ENCODE measurements at regions not wholly inside any gene's neighbourhood (a gene's known extent, or its start where the extent isn't known, plus 50 kb on each side); places are given as distances from the start of the nearest gene placed in this dataset.

DNA sequence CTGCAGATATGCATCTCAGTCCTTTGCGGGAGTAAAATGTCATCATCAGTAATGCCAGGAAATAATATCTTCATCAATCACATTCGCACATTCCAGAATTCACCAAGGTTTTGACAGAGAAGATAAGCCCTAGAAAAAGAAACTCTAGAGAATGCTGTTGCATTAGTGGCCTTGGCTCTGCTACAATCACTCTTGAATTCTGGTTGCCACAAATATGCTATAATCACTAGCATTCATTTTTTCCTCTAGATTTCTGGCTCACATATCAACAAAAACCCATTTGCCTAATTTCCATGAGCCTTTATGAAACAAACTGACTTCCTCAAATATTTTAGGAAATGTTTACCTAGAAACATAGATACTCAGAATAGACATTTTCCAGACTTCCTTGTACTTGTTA lies 653.4 kb downstream of the ANXA1 start:
- DNase-seq = no peak

DNA sequence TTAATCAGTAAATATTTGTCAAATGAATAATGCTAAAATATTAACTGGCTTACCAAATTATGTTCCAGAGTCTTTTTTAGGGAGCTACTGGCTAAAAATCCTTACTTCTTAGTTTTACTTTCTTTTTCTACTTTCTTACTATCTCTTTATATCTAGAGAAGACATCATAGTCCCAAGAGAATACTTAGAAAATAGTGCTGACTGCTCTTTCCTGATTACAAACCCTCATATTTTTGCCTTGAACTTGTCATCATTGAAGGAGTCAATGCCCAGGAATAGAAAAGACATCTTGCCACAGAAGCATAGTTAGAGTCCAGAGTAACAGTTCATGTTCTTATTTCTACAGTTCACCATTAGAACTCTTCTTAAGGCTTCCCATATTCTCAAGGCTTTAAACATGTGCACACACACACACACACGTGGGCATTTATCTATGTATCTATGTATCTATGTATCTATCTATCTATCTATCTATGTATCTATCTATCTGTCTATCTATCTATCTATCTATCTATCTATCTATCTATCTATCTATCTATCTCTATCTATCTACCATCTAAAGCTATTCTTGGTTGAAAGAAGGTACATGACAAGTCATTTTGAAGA lies 654.3 kb downstream of the ANXA1 start:
- no peak for DNase-seq

- no peak for DNase-seq
Observed at GRCh38 chr9:73806876-73807275, 655.2 kb downstream of the ANXA1 start.

- no peak for DNase-seq
Observed at GRCh38 chr9:73807952-73808351, 656.3 kb downstream of the ANXA1 start.

GRCh38 chr9:73810585-73811215 lies 659.0 kb downstream of the ANXA1 start:
- DNase-seq = no peak

- no peak for DNase-seq
Observed at GRCh38 chr9:73813546-73813945, 661.9 kb downstream of the ANXA1 start.

GRCh38 chr9:73816905-73817304 lies 665.2 kb downstream of the ANXA1 start:
- no peak for DNase-seq

GRCh38 chr9:73824671-73825070 lies 672.5 kb upstream of the RORB start:
- DNase-seq = no peak

- DNase-seq = no peak
Observed at GRCh38 chr9:73838871-73839270, 658.3 kb upstream of the RORB start.

- no peak for DNase-seq
Observed at GRCh38 chr9:73839471-73839870, 657.7 kb upstream of the RORB start.

DNA sequence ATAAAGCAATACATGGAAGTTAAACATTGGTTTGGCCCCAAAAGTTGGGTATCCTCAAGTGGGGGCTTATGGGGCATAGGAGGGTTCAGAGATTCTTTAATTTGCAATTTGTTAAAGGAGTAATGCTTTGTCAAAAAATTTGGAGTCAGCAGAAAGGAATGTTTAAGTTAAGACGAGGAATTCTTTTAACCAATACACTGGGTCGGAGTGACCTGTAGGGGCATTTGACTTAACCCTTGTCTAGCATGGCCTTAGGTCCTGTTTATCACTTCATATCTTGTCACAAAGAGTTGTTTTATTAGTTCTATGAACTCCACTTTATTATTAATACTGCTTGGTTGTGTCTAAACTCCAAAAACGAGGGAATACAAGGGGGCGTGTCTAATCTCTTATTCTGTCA lies 656.1 kb upstream of the RORB start:
- no peak for DNase-seq

DNA sequence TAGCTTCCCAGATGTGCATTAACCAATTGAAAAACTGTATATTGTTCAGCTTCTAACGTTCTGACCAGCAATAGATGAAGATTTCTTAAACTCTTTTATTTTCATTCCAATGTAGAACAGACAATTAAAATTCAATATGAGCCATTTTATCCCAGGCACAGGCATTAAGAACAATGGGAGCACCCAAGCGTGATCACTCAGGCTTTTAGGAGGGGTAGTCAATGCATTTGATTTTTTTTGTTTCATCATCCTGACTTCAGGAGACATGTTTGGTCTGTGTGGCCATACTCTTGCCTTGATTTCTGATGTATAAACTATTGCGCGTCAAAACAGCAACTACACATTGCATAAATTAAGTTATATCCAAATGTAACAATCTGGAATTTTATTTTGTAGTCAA lies 653.0 kb upstream of the RORB start:
- DNase-seq = no peak

DNA sequence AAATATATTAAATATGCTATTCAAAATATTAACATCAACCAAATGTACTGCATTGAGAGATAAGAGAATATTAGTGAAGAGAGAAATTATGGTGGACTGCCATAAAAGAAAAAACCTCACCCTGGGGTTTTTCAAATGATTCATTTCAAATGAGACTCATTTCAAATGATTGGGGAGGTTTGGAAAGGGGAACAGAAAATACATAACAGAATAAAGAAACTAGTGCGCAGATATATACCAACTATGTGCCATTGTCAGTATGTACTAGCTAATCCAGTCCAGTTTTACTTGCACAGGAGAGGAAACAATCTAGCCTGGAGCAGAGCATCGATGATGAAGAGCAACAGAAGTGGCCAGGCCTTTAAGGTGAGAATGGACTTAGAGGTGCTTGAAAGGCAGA lies 651.6 kb upstream of the RORB start:
- DNase-seq = no peak

DNA sequence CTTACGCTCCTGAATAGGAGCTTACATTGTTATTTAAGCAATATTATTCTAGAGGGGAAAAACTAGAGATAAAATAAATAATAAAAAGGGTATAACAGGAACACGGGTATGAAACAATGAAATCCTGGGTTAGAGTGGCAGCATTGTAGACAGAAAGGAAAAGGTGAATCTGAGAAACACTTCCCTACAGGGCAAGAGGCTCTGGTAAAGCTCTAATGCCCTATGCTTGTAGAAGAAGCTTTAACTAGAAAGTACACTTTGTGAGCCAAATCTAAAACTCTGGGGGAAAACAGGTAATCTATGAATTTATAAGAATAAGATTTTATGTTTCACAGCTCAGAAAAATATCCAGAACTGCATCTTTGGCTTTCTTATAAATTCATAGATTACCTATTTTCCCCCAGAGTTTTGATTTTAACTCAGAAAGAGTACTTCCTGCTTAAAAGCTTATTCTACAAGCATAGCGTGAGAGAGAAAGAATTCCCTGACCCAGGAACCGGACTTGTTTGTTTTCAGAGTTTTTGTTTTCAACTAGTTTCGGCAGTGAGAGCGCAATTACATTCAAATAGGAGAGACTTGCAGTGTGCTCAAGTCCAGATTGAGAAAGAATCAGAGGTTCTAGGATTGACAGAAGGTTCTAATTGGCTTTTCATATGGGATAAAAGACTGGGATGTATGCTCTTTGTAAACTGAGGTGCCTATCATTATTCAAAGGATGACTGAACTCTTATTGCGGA lies 651.0 kb upstream of the RORB start:
- no peak for DNase-seq

DNA sequence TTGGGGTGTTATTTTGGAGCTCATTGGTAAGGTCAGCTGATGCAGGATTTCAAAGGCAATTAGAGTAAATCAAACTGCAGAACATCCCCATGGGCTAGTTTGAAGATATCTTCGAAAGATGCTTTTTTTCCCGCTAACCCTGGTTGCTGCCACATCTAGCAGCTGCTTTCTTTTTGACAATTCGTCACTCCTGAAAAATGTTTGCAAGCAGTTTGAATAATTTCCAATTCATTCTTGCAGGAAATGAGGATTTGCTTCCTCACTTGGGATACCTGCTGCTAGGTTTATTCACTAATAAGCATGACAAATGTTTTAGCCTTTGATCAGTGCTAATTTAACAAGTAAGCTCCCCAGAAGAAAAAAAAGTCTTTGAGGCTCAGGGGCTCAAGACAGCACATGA lies 649.6 kb upstream of the RORB start:
- DNase-seq = no peak

DNA sequence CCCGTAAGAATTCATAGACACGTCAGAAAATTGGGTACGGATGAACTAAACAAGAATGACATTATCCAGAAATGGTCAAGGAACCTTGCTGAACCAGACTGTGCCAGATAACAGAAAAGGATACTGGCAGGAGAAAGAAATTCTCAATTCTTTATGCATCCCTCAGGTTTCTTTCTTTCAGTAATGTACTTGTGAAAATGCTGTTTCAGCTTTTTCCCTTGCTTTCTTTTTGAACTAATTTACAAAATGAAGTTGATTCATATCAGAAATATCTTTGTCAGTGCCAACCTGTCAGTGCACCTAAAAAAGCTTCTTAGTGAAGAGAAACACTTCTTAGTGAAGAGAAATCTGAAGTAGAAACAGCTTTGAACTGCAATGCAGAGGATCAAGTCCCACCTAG lies 643.6 kb upstream of the RORB start:
- no peak for DNase-seq

DNA sequence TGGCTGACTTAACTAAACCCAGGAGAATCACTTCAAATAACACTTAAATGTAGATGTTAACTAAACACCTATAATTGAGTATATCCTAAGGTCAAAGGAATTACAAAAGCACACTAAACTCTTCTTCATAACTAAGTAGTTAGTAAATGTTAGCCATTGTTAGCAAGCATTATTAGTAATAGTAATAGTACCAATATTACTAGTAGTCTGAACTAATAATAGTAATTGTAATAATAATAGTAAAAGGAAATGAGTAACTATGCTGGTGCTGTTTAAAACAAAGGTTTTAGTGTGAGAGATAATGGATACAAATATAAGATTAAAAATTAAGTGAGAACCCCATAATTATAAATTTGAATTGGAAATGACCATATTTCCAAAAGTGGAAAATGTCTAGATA lies 641.9 kb upstream of the RORB start:
- no peak for DNase-seq

DNA sequence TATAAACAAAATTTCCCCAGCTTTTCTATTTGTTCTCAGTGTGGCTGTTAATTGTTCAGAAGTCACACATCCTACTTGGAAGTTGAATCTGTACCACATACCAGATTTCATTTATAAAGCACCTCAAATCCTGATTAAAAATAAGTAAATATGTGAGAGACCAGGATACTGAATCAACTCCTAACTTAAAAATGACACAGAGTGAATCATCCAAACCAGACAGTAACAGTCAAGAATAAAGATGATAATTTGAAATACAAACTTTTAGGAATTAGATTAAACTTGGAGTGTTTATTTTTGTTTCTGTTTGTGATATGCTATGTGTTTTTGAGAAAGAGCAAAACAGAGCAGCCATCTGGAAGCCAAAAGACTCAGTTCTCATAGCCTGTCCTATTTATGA lies 633.2 kb upstream of the RORB start:
- DNase-seq = no peak

DNA sequence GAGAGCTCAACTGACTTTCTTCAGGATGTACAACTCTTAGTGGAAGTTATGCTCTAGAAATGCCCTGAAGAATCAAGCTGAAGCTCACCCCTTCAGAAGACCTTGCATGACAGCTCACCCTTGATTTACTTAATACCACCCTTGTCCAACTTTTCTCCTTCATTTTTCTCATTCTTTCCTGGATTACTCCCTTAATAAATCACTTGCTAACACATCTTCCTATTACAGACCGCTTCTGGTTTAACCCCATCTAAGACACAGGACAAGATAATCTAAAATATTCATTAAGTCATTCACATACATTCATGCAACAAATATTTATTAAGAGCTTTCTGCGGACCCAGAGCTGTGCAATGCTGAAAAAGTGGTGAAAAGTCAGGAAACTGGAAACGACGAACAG lies 630.7 kb upstream of the RORB start:
- no peak for DNase-seq

GRCh38 chr9:73869264-73869663 lies 627.9 kb upstream of the RORB start:
- peak; percentile 53 for DNase-seq

- DNase-seq = no peak
Observed at GRCh38 chr9:73871636-73872035, 625.5 kb upstream of the RORB start.

DNA sequence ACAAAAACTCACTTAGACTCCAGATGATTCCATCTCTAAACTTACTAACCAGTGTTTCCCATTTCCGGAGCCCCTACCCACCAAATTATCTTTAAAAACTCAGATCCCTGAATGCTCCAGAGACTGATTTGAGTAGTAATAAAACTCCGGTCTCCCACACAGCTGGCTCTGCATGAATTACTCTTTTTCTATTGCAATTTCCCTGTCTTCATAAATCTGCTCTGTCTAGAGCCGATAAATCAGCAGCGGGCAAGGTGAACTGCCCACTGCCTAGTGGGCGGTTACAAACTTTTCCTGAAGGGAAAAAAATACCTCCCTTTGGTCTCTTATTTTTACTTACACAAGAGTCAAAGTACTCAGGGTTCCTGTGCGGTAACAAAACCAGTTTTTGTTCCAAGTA lies 624.4 kb upstream of the RORB start:
- DNase-seq = no peak

DNA sequence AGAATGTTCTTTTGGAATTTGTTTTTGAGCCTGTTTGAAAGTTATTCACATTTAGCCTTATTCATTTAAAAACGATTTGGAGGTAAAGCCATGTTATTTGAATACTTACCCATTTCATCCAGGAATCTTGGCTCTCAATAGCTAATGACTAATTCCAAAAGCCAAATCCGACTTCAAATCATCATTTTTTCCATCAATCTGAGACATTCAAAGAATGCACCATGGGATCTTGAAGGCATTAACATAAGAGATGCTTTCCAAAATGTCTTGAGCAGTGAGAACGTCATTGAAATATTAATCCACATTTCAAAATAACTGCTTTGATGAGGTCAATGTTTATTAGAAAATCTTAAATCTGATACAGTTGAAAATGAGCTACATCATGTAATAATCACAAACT lies 617.0 kb upstream of the RORB start:
- DNase-seq = no peak

DNA sequence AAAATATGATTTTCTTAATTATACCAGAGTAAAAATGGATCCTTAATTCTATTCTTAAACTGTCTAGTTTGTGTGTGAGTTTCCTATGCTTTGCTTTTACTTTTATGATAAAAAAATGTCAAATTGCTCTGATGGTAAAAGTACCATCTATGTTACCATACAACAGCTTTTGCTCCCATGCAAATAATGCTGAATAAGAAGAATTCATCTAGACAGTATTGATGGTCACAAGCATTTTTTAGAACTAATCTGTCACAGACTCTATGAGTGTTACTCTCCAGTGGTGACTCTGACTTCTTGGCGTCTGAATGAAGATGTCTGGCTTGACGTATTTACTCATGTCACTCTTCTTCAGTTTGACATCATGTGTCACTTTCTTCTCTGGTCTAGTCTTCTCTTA lies 608.1 kb upstream of the RORB start:
- no peak for DNase-seq

Measured in islet precursor cell (in vitro differentiated cells).